NCI-H2107 treated with DMSO at 0.1 percent for 48 hours (cell line): ENCODE measurements at regions not wholly inside any gene's neighbourhood (a gene's known extent, or its start where the extent isn't known, plus 50 kb on each side); places are given as distances from the start of the nearest gene placed in this dataset.

Source experiments
- DNase-seq: peaks from one replicate; lab custom pipeline; 2025; ENCODE audit not compliant: unreplicated experiment; lab: John Stamatoyannopoulos, UW

- DNase-seq, result no peak
Measured at GRCh38 chrX:106341823-106342222, 173.7 kb downstream of the PWWP3B start.

- DNase-seq, result no peak
Measured at GRCh38 chrX:106356580-106356979, 188.5 kb downstream of the PWWP3B start.

- DNase-seq, result no peak
Measured at GRCh38 chrX:106363214-106363613, 195.1 kb downstream of the PWWP3B start.

GRCh38 chrX:106378616-106379015, 210.5 kb downstream of the PWWP3B start:
- no peak for DNase-seq

- no peak for DNase-seq
Measured at GRCh38 chrX:106391284-106391911, 220.4 kb upstream of the RADX start.

GRCh38 chrX:106392346-106392745, 219.4 kb upstream of the RADX start:
- DNase-seq, result no peak

- DNase-seq, result no peak
Measured at GRCh38 chrX:106397788-106398538, 213.8 kb upstream of the RADX start.

- no peak for DNase-seq
Measured at GRCh38 chrX:106401965-106402559, 209.7 kb upstream of the RADX start.

GRCh38 chrX:106404512-106404911, 207.3 kb upstream of the RADX start:
- DNase-seq, result no peak

- peak; percentile 1 for DNase-seq
Measured at GRCh38 chrX:106415276-106415895, 196.4 kb upstream of the RADX start.

- DNase-seq, result no peak
Measured at GRCh38 chrX:106436691-106437090, 175.1 kb upstream of the RADX start.

- no peak for DNase-seq
Measured at GRCh38 chrX:106437407-106437806, 174.4 kb upstream of the RADX start.

- DNase-seq, result no peak
Measured at GRCh38 chrX:106450405-106450804, 161.4 kb upstream of the RADX start.

- DNase-seq, result no peak
Measured at GRCh38 chrX:106451933-106452332, 159.8 kb upstream of the RADX start.

- no peak for DNase-seq
Measured at GRCh38 chrX:106454991-106455390, 156.8 kb upstream of the RADX start.

GRCh38 chrX:106457802-106458201, 154.0 kb upstream of the RADX start:
- no peak for DNase-seq

- no peak for DNase-seq
Measured at GRCh38 chrX:106467422-106467821, 144.4 kb upstream of the RADX start.

GRCh38 chrX:106467943-106468342, 143.8 kb upstream of the RADX start:
- no peak for DNase-seq

GRCh38 chrX:106468433-106468832, 143.3 kb upstream of the RADX start:
- no peak for DNase-seq

- DNase-seq, result no peak
Measured at GRCh38 chrX:106479920-106480319, 131.9 kb upstream of the RADX start.

GRCh38 chrX:106481341-106481740, 130.4 kb upstream of the RADX start:
- DNase-seq, result peak; percentile 55

GRCh38 chrX:106484233-106484632, 127.5 kb upstream of the RADX start:
- DNase-seq, result no peak
